HG02970 (cell line): ENCODE measurements at regions not wholly inside any gene's neighbourhood (a gene's known extent, or its start where the extent isn't known, plus 50 kb on each side); places are given as distances from the start of the nearest gene placed in this dataset.
"Not testable (repeated sequence)": the region's sequence is repeated elsewhere in the genome, so short reads cannot be mapped to it uniquely, and the experiment has no call there.

Experiments
- ATAC-seq: cut with Tn5 transposase; IDR thresholded peaks from one replicate; pipeline ENCODE4 v1.9.1; 2021; ENCODE audit warnings: mild to moderate bottlenecking, moderate library complexity, moderate number of reproducible peaks; ENCODE audit not compliant: unreplicated experiment, low FRiP score

DNA sequence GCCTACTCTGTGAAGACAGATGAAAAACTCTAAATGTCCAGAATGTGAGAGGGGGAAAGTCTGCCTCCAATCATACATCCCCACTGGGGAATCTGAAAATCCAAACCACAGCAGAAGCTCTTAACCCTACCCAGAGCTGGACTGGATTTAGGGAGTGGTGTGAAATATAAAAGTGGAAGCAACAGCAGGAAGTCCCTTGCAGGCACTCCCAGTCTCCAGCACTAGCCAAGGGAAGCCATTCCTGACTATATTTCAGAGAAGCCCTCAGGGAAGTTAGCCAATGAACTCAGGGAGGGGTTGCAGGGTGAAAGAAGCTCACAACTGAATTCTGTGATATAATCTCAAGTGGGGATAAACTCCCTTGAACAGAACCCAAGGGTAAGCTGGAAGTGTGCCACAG lies 51.5 kb downstream of the CRPPA start:
- no peak for ATAC-seq

DNA sequence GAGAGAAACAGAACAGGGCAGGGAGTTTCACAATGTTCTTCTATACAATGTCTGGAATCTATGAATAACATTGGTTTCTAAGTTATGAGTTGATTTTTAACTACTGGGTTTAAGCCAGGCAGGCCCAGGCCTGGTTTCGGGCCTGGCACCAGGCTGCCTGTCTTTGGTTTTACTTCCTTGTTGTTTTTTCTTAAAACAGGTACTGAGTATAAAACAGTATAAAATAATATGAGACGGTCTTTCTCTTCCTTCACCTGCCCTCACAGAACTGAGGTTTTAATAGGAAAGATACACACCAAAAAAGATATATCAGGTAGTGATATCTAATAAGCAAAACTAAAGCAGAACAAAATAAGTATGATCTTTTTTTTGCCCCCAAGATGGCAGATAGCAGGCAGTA lies 52.0 kb downstream of the CRPPA start:
- not testable (repeated sequence) for ATAC-seq

DNA sequence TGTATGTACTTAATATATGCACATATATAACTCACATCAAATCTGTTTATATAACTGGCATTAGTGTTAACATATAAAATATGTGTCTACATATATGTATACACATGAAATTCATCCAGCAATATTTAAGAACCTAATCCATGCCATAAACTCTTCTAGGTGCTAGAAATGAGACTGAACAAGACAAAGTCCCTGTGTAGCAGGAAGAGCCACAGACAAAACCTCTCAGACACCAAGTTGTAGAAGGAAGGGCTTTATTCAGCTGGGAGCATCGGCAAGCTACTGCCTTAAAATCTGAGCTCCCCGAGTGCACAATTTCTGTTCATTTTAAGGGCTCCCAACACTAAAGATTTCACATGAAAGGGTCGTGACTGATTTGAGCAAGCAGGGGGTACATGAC lies 52.5 kb downstream of the CRPPA start:
- ATAC-seq, result no peak

DNA sequence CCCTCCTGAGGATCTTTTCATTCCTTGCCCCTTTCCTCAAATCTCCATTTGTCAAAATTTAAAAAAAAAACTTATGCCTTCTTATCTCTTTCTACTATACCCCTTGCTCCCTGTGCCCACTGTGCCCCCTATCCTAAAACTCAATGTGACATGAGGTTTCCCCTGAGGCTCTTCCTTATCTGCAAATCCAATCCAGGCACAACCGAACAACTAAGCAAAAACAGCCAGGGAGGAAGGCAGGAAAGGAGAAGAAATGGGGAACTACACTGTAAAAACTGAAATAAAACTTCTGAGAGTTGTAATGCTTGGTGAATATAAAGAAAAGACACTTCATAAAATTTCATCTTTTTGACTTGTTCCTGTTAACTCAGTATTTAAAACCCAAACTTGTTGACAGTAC lies 54.2 kb downstream of the CRPPA start:
- no peak for ATAC-seq

DNA sequence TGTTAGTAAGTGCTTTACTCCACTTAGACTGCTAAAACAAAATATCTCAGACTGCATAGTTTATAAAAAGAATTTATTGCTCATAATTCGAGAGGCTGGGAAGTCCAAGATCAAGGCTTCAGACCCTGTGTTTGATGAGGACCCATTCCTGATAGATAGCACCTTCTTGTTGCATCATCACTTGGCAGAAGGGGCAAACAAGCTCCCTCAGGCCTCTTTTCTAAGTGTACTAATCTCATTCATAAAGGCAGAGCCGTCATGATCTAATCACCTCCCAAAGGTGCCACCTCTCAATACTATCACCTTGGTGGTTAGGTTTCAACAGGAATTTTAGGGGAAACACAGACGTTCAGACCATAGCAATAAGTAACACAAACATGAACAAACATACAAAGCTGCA lies 55.4 kb downstream of the CRPPA start:
- ATAC-seq, result no peak

DNA sequence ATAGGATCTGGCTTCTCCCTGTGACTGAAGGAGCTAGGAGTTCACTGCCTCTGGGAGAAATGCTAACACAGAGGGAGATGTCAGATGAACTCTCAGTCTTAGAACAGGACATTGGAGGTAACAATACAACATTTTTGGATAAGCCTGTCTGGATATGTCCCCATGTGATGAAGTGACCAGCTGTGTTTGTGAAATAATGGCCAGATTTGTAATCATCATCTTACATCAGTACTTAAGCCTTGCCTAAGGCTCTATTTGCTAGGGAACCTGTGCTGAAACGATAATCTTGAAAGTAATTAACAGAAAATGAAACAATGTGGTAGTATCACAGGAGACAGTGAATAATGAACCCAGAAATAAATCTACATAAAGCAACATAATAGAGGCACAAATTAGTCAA lies 56.2 kb downstream of the CRPPA start:
- ATAC-seq, result no peak

DNA sequence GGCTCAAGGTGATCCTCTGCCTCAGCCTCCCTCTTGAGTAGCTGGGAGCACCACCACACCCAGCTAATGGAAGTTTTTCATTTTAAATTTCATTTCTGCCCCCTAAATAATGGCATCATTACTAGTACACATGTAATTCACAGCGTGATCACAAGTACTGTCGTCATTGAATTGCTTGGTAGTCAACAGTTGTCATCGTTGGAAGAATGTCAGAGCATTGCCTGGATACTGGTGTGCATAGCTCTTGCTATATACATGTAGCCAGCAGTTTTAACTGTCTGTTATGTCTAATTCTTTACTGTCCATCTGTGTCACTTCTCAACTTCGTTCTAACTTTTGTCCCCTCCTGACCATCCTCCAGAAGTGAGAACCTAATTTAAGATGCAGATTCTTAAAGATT lies 62.1 kb downstream of the CRPPA start:
- ATAC-seq, result no peak

DNA sequence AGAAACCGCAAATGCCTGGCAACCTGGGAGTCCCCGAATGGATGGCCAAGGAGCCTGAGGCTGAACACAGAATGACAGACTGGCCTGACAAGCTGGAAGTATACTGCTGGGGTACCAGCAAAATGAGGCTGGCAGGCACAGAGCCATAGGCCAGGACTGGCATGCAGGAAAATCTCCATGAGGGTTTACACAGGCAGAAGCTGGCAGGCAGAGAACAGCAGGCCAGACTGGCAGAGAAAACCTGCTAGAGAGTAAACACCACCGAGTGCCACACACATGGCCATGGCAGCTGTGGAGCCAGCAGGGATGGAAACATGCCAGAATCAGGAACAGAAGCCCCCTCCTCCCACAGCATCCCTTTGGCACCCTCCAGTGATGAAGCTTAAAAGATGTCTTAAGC lies 63.4 kb downstream of the CRPPA start:
- ATAC-seq, result no peak

DNA sequence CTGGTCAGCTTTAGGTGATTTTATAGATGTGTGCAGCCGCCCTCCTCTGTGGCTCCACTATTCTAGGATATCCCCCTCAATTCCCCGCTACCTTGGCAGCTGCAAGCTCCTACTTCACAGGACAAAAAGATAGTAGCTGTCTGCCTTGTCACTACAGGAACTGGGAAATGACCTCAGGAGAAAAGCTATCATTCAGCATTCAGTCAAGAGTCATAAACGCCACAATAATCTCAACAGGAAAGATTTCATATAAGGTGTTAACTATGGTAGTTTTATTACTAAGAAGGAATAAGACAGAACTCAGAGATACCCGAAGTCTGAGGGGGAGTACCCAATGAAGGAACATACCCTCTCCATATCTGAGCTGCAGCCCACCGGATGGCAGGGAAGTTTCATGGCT lies 63.9 kb downstream of the CRPPA start:
- ATAC-seq, result no peak

DNA sequence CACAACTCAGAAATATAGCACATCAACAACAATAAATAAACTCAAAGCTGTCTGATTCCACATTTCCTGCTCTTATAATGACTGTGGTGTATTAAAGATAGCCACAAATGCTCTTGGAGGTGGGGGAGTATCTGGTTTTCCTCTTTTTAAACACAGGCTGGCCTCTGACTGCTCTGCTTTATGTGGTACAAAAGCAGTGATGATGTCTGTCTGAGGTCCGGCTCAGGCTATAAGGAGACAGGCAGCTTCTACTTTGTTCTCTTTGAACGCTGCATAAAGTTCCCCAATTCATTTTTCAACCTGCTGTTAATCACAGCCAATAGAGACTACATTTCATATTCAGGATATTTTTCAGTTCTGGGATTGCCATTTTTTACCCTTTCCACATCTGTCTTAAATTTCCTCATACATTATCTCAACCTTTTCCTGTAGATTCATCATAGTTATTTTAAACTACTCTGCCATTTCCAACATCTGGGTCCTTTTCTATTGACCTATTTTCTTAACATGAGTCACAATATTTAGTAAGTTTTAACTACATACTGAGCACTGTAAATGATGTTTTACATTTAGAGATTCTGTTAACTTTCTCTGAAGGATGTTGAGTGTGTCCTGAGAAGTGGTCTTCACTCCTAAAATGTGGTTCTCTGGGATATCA lies 64.9 kb downstream of the CRPPA start:
- no peak for ATAC-seq

DNA sequence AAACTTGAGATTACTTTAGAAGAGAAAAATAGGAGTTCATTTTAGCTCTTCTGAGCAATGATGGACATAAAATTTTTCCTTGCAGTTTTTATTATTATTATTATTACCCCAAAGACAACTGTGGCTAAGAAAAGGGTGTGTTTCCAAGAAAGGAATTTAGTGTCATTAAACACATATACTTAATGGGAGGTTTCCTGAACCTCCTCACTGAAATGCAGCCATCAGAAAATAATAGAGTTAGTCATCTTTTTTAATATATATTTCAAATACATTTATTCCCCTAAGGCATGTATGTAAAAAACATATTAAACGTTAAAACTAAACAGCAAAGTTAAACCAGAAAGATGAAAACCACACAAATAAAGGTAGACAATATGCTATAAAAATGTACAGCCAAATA lies 66.8 kb downstream of the CRPPA start:
- no peak for ATAC-seq

DNA sequence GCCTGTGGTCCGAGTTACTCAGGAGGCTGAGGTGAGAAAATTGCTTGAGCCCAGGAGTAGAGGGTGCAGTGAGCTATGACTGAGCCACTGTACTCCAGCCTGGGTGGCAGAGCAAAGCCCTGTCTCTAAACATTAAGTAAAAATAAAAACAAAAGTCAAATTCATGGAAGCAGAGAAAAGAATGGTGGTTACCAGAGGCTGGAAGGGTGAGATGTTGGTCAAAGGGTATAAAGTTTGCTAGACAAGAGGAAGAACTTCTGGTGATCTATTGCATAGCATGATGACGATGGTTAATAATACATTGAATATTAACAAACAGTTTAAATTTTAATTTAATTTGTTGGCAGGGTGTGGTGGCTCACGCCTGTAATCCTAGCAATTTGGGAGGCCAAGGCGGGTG lies 68.1 kb downstream of the CRPPA start:
- ATAC-seq, result no peak

DNA sequence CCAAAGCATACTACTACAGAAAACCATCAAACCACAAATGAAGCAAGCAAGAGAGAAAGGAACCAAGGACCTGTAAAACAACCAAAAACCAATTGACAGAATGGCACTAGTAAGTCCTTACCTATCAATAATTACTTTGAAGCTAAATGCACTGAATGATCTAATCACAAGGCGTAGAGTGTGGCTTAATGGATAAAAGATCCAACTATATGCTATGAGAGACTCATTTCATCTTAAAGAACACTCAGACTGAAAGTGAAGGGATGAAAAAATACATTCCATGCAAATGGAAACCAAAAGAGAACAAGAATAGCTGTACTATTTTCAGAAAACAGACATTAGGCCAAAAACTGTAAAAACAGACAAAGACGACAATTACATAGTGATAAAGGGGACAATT lies 70.7 kb downstream of the CRPPA start:
- ATAC-seq, result peak; percentile 48

DNA sequence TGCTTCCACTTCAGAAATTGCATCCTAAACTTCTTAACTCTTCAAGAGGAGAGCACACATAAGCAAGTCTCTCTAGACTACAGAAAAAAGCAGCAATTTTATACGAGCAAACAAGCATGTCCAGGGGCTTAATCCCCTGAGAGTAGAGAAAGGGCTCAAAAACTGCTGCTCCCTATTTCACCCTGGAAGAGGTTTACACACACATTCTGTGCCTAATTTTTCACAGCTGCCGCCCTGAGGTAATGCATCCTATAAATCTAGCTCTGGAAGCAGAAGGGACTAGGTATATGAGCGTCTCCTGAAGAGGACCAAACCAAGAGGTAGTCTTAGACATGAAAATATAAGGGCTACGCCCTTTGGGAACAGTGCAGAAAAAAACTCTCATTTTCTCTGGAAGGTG lies 73.1 kb downstream of the CRPPA start:
- no peak for ATAC-seq

DNA sequence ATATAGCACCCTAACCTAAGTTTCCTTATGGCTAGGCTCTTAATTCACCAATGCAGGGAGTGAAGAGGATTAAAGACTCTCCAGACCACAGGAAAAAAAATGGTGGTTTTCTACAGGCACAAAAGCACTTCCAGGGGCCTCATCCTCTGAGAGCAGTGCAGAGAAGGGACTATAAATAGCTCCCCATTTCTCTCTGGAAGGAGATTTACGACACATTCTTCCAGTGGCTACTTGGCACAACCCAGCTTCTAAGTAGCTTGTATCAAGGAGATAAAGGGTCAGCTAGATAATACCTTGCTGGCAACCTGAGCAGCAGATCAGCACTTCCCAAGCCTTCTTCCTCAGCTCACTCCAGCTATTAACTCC lies 73.5 kb downstream of the CRPPA start:
- ATAC-seq, result no peak

DNA sequence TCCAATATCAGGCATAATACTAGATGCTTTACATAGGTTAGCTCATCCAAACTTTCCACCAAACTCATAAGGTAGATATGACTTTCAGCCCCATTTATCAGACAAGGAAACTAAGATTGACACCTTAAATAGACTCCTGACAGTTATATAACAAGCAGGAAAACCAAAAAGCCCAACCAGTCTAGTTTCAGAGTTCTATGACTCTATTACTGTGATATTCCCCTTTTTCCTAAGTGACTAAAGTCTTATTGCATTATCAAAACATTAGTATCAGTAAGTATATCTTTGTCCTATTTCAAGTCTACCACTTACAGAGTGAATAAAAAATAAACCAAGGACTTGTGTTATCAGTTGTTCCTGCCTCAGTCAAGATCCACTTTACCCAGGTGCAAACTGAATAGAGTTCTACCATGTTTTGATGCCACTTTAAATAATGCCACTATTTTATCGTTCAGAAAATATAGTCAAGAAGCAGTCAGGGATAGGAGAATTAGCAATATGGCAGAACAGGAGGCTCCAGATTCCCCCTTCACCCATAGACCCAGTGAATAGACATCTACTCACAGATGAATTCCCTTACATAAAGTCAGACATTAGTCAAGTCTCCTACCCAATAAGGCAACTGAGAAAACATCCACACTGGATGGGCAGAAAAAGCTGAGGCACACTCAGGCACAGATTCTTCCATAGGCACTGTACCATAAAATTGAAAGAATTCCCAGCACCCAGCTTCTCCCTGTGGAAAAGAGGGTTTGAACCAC lies 74.1 kb downstream of the CRPPA start:
- no peak for ATAC-seq

DNA sequence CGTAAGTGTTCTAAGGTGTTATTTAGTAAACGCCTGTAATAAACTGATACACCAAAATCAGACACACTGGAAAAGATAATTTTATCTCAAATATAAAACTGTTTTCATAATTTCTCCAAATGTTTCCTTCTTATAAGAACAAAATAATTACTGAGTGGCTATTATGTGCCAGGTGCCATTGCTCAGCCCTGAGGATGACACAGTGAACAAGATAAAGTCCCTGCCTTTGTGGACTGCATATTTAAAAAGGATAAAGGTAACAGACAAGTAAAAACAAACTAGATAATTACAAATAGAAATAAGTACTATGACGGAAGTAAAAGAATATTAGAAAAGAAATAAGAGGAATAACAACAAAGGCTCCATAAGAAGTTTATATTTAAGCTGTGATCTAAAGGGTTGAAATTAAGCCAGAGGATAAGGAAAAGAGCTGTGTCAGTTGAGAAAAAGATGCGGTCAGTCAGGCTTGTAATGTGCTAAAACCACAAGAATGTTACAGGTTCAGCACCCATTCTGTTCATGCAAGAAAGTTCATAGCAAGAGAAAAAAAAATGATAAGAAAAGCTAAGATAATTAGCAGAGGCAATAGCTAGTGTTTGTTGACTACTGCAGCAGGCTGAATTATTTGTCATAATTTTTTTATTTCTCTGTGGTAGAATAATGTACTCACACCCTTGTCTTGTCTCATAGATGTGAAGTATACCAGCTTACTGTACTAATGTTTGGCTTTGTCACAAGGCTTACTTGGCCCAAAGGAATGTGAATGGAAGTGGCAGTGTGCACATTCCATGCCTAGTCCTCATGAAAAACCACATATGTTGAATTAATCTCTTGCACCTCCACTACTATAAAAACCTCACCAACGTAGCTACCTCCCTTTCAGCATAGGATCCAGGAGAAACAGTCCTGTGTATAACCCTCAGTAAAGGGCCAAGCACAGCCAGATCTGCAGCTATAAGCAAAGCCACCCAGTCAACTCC lies 75.1 kb downstream of the CRPPA start:
- no peak for ATAC-seq

DNA sequence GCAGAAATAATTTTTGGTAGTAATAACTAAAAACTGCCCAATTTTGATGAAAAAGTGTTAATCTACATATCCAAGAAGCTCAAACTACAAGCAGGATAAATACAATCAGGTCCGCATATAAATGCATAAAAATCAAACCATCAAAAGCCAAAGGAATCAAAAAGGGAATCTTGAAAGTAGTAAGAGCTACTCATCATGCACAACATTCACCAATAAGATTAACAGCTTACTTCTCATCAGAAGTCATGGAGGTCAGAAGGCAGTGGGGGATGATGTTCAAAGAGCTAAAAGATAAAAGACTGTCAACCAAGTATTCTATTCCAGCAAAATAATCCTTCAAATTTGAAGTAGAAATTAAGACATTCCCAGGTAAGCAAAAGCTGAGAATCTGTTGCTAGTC lies 76.4 kb downstream of the CRPPA start:
- ATAC-seq, result no peak

DNA sequence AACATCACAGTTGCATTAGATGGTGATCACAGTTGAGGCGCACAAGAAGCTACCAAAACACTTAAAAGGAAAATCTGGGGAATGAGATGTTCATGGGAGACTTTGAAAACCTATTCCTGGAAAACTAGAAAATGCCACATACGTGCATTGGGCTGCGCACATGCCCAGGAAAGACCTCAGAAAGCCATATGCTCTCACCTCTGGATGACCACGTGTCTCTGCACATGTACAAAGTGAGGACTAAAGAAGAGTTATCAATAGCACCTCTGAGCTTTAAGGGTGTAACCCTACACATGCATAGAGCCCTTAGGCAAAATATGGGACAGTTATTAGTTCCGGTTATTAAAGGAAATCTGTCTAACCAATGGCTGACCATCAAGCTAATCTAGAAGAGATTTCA lies 77.7 kb downstream of the CRPPA start:
- no peak for ATAC-seq

DNA sequence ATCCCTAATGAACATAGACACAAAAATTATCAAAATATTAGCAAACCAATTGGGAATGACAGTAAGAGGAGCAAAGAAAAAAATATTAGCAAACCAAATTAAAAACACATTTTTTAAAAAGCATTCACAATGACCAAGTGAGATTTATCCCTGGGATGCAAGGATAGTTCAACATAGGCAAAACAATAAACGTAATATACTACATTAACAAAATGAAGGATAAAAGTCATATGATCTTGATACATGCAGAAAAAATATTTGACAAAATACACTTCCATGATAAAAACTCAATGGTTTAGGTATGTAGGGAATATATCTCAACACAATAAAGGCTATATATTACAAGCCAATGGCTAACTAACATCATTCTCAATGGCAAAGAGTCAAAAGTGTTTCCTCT lies 83.3 kb downstream of the CRPPA start:
- no peak for ATAC-seq

DNA sequence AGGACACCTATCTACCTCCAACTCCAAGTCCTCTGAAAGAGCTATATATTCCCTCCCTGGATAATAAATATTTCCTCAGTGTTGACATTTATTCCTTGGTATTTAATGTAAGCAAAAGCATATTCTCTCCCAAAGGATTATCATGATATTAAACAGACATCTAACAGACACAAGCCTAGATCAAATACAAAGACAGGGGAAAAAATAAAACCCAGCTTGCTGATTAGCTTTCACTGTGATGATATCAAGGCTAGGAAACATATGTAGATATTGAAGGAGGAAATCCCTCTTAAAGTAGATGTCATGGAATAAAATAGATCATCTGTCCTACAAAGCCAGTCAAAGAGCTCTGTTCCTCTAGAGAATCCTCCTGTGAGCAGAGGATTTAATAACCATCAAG lies 95.2 kb downstream of the CRPPA start:
- no peak for ATAC-seq
